Nephron progenitor cell (in vitro differentiated cells): ENCODE measurements at regions not wholly inside any gene's neighbourhood (a gene's known extent, or its start where the extent isn't known, plus 50 kb on each side); places are given as distances from the start of the nearest gene placed in this dataset.
"Not testable (repeated sequence)": the region's sequence is repeated elsewhere in the genome, so short reads cannot be mapped to it uniquely, and the experiment has no call there.

ENCODE experiments used
- DNase-seq: peaks from one replicate; pipeline ENCODE4 v3.0.0; 2021
- H3K27ac Mint-ChIP-seq: 2 replicates; pipeline ENCODE4 v1.8.0; 2021; ENCODE audit warnings: mild to moderate bottlenecking, moderate library complexity, mixed read lengths
- H3K27me3 Mint-ChIP-seq: 2 replicates; pipeline ENCODE4 v1.8.0; 2021; ENCODE audit warnings: mild to moderate bottlenecking, low read depth, mixed read lengths; ENCODE audit not compliant: poor library complexity
- H3K36me3 Mint-ChIP-seq: 2 replicates; pipeline ENCODE4 v1.8.0; 2021; ENCODE audit warnings: low read depth, mixed read lengths
- H3K4me1 Mint-ChIP-seq: 2 replicates; pipeline ENCODE4 v1.8.0; 2021; ENCODE audit warnings: mixed read lengths
- H3K4me3 Mint-ChIP-seq: 2 replicates; pipeline ENCODE4 v1.8.0; 2021; ENCODE audit warnings: mild to moderate bottlenecking, moderate library complexity, mixed read lengths
- H3K9me3 Mint-ChIP-seq: 2 replicates; pipeline ENCODE4 v1.8.0; 2021; ENCODE audit warnings: mild to moderate bottlenecking, moderate library complexity, mixed read lengths
- TF ChIP-seq, protein P1 (sequence below): fragments of 200-600 bp; sonication (generic); IDR thresholded peaks from 2 replicates; pipeline ENCODE4 v1.5.0; 2021; ENCODE audit warnings: antibody characterized with exemption

DNA sequence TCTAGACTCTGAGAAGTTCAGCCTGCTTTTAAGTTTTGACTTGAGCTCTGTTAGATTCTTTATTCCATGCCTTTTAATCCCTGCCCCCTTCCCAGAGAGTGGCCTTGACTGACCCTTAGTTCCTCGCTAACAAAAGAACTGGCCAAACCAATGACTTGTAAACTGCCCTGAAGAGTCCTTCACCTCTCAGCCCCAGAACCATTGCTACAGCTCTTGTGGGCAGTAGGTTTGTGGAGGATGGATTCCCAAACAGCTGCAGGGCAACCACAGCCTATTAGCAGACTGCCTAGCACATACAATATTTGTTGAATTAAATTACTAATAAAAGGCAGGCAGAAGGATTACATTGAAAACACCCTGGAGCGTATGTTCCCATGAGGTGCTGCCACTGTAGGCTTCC lies 163.9 kb downstream of the MAIP1 start:
- Mint-ChIP-seq H3K27me3 (peaks cover 9% of the 10 kb centered on the region), H3K9me3 (peaks cover 52% of the 10 kb centered on the region)
- TF ChIP-seq, protein P1, sequence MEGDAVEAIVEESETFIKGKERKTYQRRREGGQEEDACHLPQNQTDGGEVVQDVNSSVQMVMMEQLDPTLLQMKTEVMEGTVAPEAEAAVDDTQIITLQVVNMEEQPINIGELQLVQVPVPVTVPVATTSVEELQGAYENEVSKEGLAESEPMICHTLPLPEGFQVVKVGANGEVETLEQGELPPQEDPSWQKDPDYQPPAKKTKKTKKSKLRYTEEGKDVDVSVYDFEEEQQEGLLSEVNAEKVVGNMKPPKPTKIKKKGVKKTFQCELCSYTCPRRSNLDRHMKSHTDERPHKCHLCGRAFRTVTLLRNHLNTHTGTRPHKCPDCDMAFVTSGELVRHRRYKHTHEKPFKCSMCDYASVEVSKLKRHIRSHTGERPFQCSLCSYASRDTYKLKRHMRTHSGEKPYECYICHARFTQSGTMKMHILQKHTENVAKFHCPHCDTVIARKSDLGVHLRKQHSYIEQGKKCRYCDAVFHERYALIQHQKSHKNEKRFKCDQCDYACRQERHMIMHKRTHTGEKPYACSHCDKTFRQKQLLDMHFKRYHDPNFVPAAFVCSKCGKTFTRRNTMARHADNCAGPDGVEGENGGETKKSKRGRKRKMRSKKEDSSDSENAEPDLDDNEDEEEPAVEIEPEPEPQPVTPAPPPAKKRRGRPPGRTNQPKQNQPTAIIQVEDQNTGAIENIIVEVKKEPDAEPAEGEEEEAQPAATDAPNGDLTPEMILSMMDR: no peak

DNA sequence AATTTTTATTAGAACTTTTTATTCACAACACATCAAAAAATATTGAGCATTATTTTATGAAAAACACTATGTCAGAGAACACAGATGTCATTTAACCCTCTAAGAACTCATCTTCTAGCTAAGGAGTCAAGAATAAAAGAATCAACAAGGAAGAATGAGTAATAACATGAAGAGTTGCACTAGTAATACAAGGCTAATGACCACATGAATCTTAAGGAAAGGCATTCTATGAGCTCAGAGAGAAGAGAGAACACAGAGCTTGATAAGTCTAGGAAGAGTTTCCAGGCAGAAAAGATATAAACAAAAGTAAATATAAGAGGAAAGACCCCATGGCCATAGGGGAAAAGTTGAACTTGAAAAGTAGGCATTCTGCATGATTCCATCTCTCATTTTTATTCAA lies 166.5 kb downstream of the MAIP1 start:
- DNase-seq: no peak
- TF ChIP-seq, protein P1: no peak
- no peak overlapping the region for H3K27ac Mint-ChIP-seq
- no peaks in the 10 kb centered on the region for H3K4me1 Mint-ChIP-seq
- H3K4me3 Mint-ChIP-seq: no peak overlapping the region
- peaks cover 44% of the 10 kb centered on the region for H3K9me3 Mint-ChIP-seq
- peaks cover 3% of the 10 kb centered on the region for H3K27me3 Mint-ChIP-seq
- no peaks in the 10 kb centered on the region for H3K36me3 Mint-ChIP-seq

More for the DNA sequence above, 163.9 kb downstream of the MAIP1 start:
- no peaks in the 10 kb centered on the region for H3K36me3 Mint-ChIP-seq
- no peak overlapping the region for H3K27ac Mint-ChIP-seq
- H3K4me3 Mint-ChIP-seq: no peak overlapping the region
- H3K4me1 Mint-ChIP-seq: no peaks in the 10 kb centered on the region
- DNase-seq: no peak

DNA sequence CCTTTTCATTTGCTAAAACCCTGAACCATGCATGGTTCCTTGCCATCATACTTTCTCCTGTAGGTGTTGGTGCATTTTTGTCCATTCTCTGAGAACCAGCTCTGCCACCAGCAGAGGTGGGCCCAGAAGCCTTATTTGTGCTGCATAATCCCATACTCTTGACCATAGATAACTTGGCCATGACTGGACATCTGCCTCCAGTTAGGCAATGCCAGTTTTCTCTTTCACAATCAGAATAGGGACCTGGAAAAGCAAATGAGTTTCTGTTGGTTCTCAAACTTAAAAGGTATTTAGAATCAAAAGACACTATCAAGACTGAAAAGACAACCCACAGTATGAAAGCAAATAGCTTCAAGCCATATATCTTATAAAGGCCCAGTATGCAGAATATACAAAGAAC lies 167.3 kb downstream of the MAIP1 start:
- peaks cover 39% of the 10 kb centered on the region for H3K9me3 Mint-ChIP-seq

DNA sequence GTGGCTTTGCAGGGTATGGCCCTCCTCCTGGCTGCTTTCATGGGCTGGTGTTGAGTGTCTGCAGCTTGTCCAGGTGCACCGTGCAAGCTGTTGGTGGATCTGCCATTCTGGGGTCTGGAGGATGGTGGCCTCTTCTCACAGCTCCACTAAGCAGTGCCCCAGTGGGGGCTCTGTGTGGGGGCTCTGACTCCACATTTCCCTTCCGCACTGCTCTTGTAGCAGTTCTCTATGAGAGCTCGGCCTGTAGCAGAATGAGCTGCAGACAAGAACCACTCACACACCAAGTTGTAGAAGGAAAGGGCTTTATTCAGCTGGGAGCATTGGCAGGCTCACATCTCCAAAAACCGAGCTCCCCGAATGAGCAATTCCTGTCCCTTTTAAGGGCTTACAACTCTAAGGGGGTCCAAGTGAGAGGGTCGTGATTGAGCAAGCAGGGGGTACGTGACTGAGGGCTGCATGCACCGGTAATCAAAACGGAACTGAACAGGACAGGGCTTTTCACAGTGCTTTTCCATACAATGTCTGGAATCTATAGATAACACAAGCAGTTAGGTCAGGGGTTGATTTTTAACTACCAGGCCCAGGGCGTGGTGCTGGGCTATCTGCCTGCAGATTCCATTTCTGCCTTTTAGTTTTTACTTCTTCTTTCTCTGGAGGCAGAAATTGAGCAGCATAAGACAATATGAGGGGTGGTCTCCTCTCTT lies 169.4 kb downstream of the MAIP1 start:
- DNase-seq, H3K36me3 Mint-ChIP-seq, H3K27ac Mint-ChIP-seq, H3K27me3 Mint-ChIP-seq, H3K4me3 Mint-ChIP-seq, H3K4me1 Mint-ChIP-seq: not testable (repeated sequence)
- H3K9me3 Mint-ChIP-seq: peaks cover 30% of the 10 kb centered on the region

More for the DNA sequence above, 167.3 kb downstream of the MAIP1 start:
- Mint-ChIP-seq H3K27ac (no peak overlapping the region), H3K4me3 (no peak overlapping the region), H3K27me3 (peaks cover 6% of the 10 kb centered on the region), H3K36me3 (no peaks in the 10 kb centered on the region), H3K4me1 (no peaks in the 10 kb centered on the region)
- DNase-seq: no peak
- TF ChIP-seq, protein P1: no peak

DNA sequence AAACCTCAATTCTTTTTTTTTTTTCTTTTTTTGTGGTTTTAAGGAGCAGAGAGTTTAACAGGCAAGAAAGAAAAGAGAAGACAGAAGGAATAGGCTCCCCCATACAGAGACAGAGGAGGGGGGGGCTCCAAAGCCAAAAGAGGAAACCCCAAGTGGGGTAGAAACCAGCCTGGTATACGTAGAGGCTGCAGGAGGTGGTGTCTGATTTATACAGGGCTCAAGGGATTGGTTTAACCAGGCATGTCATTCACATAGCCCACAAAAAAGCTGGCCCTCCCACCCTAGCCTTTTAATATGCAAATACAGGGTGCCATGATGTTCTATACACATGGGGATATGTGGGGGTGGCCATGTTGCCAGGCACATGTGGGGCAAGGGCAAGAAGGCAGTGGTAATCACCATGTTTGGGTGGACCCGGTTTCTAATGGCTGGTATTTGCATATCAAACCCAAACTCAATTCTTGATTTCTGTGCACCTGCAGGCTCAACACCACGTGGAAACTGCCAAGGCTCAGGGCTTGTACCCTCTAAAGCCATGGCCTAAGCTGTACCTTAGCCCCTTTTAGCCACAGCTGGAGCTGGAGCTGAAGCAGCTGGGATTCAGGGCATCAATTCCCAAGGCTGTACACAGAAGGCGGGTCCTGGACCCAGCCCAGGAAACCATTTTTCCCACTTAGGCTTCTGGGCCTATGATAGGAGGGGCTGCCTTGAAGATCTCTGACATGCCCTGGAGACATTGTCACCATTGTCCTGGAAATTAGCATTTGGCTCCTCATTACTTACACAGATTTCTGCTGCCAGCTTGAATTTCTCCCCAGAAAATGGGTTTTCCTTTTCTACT lies 170.3 kb downstream of the MAIP1 start:
- H3K4me3 Mint-ChIP-seq: no peak overlapping the region
- H3K36me3 Mint-ChIP-seq: no peaks in the 10 kb centered on the region
- H3K4me1 Mint-ChIP-seq: peaks cover 1% of the 10 kb centered on the region
- no peak overlapping the region for H3K27ac Mint-ChIP-seq
- peaks cover 3% of the 10 kb centered on the region for H3K27me3 Mint-ChIP-seq
- TF ChIP-seq, protein P1: no peak
- DNase-seq: no peak
- peaks cover 30% of the 10 kb centered on the region for H3K9me3 Mint-ChIP-seq

DNA sequence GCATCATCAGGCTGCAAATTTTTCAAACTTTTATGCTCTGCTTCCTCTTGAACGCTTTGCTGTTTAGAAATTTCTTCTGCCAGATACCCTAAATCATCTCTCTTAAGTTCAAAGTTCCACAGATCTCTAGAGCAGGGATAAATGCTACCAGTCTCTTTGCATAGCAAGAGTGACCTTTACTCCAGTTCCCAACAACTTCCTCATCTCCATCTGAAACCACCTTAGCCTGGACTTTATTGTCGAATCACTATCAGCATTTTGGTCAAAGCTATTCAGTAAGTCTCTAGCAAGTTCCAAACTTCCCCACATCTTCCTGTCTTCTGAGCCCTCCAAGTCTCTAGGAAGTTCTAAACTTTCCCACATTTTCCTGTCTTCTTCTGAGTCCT lies 170.9 kb downstream of the MAIP1 start:
- not testable (repeated sequence) for H3K27ac Mint-ChIP-seq, DNase-seq, H3K27me3 Mint-ChIP-seq, H3K4me1 Mint-ChIP-seq, H3K36me3 Mint-ChIP-seq, H3K4me3 Mint-ChIP-seq
- H3K9me3 Mint-ChIP-seq: peaks cover 30% of the 10 kb centered on the region

DNA sequence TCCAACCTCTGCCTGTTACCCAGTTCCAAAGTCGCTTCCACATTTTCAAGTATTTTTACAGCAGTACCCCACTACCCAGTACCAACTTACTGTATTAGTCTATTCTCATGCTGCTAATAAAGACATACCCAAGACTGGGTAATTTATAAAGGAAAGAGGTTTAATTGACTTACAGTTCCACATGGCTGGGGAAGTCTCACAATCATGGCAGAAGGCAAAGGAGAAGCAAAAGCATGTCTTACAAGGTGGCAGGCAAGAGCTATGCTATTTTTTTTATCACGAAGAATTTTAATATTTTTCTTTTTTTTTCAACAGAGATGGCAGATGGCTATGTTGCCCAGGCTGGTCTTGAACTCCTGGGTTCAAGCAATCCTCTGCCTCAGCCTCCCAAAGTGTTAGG lies 171.3 kb downstream of the MAIP1 start:
- not testable (repeated sequence) for H3K4me3 Mint-ChIP-seq, H3K27ac Mint-ChIP-seq, H3K4me1 Mint-ChIP-seq, H3K27me3 Mint-ChIP-seq, DNase-seq, H3K36me3 Mint-ChIP-seq
- H3K9me3 Mint-ChIP-seq: peaks cover 30% of the 10 kb centered on the region
